WTC11 (cell line): ENCODE measurements at regions not wholly inside any gene's neighbourhood (a gene's known extent, or its start where the extent isn't known, plus 50 kb on each side); places are given as distances from the start of the nearest gene placed in this dataset.

Source experiments
- ATAC-seq: fragments of 200-7000 bp; cut with Tn5 transposase; 2 replicates; pipeline ENCODE4 v1.10.0; 2021; ENCODE audit warnings: mild to moderate bottlenecking, moderate library complexity
- CTCF ChIA-PET: fragments of 300-600 bp; sonication (Branson Sonifier 250); formaldehyde crosslinking; loops from one replicate; lab custom pipeline; 2021; ENCODE audit warnings: antibody characterized with exemption; lab: Charles Lee
- POLR2A ChIA-PET: fragments of 350-600 bp; sonication (Branson Sonifier 250); formaldehyde crosslinking; loops from one replicate; lab custom pipeline; 2021; ENCODE audit warnings: antibody characterized with exemption; lab: Charles Lee
- DNase-seq: peaks from one replicate; pipeline ENCODE4 v3.0.0; 2021; ENCODE audit warnings: low spot score
- H3K27ac Mint-ChIP-seq: 2 replicates; pipeline ENCODE4 v1.8.0; 2021; ENCODE audit warnings: mixed read lengths
- H3K27me3 Mint-ChIP-seq: 2 replicates; pipeline ENCODE4 v1.8.0; 2021; ENCODE audit warnings: low read depth, mild to moderate bottlenecking, moderate library complexity, mixed read lengths
- H3K36me3 Mint-ChIP-seq: 2 replicates; pipeline ENCODE4 v1.8.0; 2021; ENCODE audit warnings: mixed read lengths
- H3K4me1 Mint-ChIP-seq: 2 replicates; pipeline ENCODE4 v1.8.0; 2022; ENCODE audit warnings: mixed read lengths
- H3K4me3 Mint-ChIP-seq: 2 replicates; pipeline ENCODE4 v1.8.0; 2021; ENCODE audit warnings: mild to moderate bottlenecking, moderate library complexity, mixed read lengths
- H3K9me3 Mint-ChIP-seq: 2 replicates; pipeline ENCODE4 v1.8.0; 2021; ENCODE audit warnings: mixed read lengths
- AFF4 ChIP-seq: sonication (generic); formaldehyde crosslinking; IDR thresholded peaks from 2 replicates; pipeline ENCODE4 v1.8.1; 2023; ENCODE audit warnings: mild to moderate bottlenecking, missing genetic modification reagents, borderline replicate concordance
- EMX1 ChIP-seq: fragments of 250-450 bp; sonication (Bioruptor Pico); IDR thresholded peaks from 2 replicates; pipeline ENCODE4 v1.8.0; 2021; ENCODE audit warnings: mild to moderate bottlenecking
- GABPB1 ChIP-seq: sonication (generic); formaldehyde crosslinking; IDR thresholded peaks from 2 replicates; pipeline ENCODE4 v1.8.1; 2023; ENCODE audit warnings: mild to moderate bottlenecking, missing genetic modification reagents
- HMGXB4 ChIP-seq: sonication (generic); formaldehyde crosslinking; IDR thresholded peaks from 2 replicates; pipeline ENCODE4 v1.8.1; 2023; ENCODE audit warnings: mild to moderate bottlenecking, moderate library complexity, missing genetic modification reagents
- IRF1 ChIP-seq: sonication (generic); formaldehyde crosslinking; IDR thresholded peaks from 2 replicates; pipeline ENCODE4 v1.8.0; 2023; ENCODE audit warnings: missing genetic modification reagents
- NFATC4 ChIP-seq: fragments of 250-450 bp; sonication (Bioruptor Pico); IDR thresholded peaks from 2 replicates; pipeline ENCODE4 v1.9.0; 2021; ENCODE audit warnings: mild to moderate bottlenecking
- OVOL2 ChIP-seq: fragments of 250-450 bp; sonication (Bioruptor Pico); IDR thresholded peaks from 2 replicates; pipeline ENCODE4 v1.9.0; 2021; ENCODE audit warnings: mild to moderate bottlenecking, borderline replicate concordance
- PRDM15 ChIP-seq: sonication (generic); formaldehyde crosslinking; IDR thresholded peaks from 2 replicates; pipeline ENCODE4 v1.8.0; 2022; ENCODE audit warnings: missing genetic modification reagents
- PRRX2 ChIP-seq: fragments of 250-450 bp; sonication (Bioruptor Pico); IDR thresholded peaks from 2 replicates; pipeline ENCODE4 v1.8.0; 2021; ENCODE audit warnings: mild to moderate bottlenecking
- RELA ChIP-seq: sonication (generic); formaldehyde crosslinking; IDR thresholded peaks from 2 replicates; pipeline ENCODE4 v1.8.1; 2022; ENCODE audit warnings: missing genetic modification reagents, mild to moderate bottlenecking, borderline replicate concordance
- TEAD4 ChIP-seq: sonication (generic); formaldehyde crosslinking; IDR thresholded peaks from 2 replicates; pipeline ENCODE4 v1.8.0; 2022; ENCODE audit warnings: mild to moderate bottlenecking, missing genetic modification reagents
- USF1 ChIP-seq: sonication (generic); formaldehyde crosslinking; IDR thresholded peaks from 2 replicates; pipeline ENCODE4 v1.8.0; 2022; ENCODE audit warnings: mild to moderate bottlenecking, missing genetic modification reagents
- ZNF121 ChIP-seq: sonication (generic); formaldehyde crosslinking; IDR thresholded peaks from 2 replicates; pipeline ENCODE4 v1.8.0; 2023; ENCODE audit warnings: missing genetic modification reagents
- ZNF138 ChIP-seq: sonication (generic); formaldehyde crosslinking; conservative IDR thresholded peaks from 2 replicates; pipeline ENCODE4 v1.8.1; 2022; ENCODE audit warnings: mild to moderate bottlenecking, moderate library complexity, missing genetic modification reagents
- ZNF416 ChIP-seq: fragments of 250-450 bp; sonication (Bioruptor Pico); IDR thresholded peaks from 2 replicates; pipeline ENCODE4 v1.9.0; 2021; ENCODE audit warnings: mild to moderate bottlenecking, inconsistent platforms
- ZNF425 ChIP-seq: fragments of 250-450 bp; sonication (Bioruptor Pico); conservative IDR thresholded peaks from 2 replicates; pipeline ENCODE4 v1.9.0; 2021; ENCODE audit warnings: mild to moderate bottlenecking
- TF ChIP-seq, protein P1 (sequence below): fragments of 250-450 bp; sonication (Bioruptor Pico); IDR thresholded peaks from 2 replicates; pipeline ENCODE4 v1.9.0; 2021; ENCODE audit warnings: moderate library complexity, mild to moderate bottlenecking, inconsistent platforms, borderline replicate concordance
- TF ChIP-seq, protein P2 (sequence below): fragments of 250-450 bp; sonication (Bioruptor Pico); IDR thresholded peaks from 2 replicates; pipeline ENCODE4 v1.9.0; 2021; ENCODE audit warnings: mild to moderate bottlenecking
- TF ChIP-seq, protein P3 (sequence below): sonication (generic); formaldehyde crosslinking; IDR thresholded peaks from 2 replicates; pipeline ENCODE4 v1.8.0; 2022; ENCODE audit warnings: mild to moderate bottlenecking, missing genetic modification reagents
- TF ChIP-seq, protein P4 (sequence below): sonication (generic); formaldehyde crosslinking; IDR thresholded peaks from 2 replicates; pipeline ENCODE4 v1.8.1; 2023; ENCODE audit warnings: mild to moderate bottlenecking, missing genetic modification reagents, moderate library complexity

DNA sequence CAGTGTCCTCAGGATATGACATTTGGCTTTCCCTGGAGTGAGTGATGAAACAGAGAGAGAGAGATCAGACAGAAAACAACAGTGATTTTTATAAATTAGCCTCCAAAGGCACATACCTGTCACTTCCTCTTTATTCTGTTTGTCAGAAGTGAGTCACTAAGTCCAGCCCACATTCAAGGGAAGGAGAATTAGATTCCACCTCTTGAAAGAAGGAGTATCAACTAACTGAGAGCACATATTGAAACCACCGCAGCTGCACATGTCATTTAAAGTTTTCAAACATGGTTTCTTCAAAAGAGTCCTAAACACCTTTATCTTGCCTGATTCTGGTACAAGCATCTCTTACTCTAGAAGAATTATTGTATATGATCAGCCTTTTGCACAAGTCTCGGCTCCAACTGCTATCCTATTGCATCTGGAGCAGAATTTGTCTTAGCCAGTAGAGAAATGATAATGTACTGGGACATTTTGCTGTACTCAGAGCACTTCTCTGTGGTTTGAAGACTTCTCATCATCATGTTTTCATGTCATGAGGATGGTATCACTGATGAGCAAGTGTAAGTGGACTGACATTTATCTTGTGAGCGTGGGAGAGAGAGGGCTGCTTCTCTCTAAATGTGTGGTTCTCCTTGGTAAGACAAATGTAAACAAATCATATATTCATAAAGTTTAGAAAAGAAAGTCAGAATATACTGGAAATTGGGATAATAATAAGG lies 338.9 kb upstream of the CFAP20DC start:
- Mint-ChIP-seq H3K4me3 (no peak overlapping the region), H3K27ac (no peak overlapping the region), H3K27me3 (no peaks in the 10 kb centered on the region), H3K9me3 (peaks cover 14% of the 10 kb centered on the region), H3K4me1 (0 out of 2 replicates have a peak, but pooled peaks cover 3% of the 10 kb centered on the region), H3K36me3 (no peaks in the 10 kb centered on the region)
- DNase-seq: no peak
- ChIA-PET POLR2A (no interaction called here), CTCF (no interaction called here)
- no peak for ATAC-seq
- TF ChIP-seq, protein P1, sequence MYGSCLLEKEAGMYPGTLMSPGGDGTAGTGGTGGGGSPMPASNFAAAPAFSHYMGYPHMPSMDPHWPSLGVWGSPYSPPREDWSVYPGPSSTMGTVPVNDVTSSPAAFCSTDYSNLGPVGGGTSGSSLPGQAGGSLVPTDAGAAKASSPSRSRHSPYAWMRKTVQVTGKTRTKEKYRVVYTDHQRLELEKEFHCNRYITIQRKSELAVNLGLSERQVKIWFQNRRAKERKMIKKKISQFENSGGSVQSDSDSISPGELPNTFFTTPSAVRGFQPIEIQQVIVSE (CRISPR knock-in tag): no peak
- TF ChIP-seq ZNF425 (CRISPR knock-in tag): no peak
- no peak for TF ChIP-seq OVOL2
- no peak for TF ChIP-seq PRRX2 (CRISPR knock-in tag)
- no peak for TF ChIP-seq AFF4 (CRISPR knock-in tag)
- TF ChIP-seq NFATC4: no peak
- TF ChIP-seq GABPB1 (CRISPR knock-in tag): no peak
- no peak for TF ChIP-seq ZNF121 (CRISPR knock-in tag)
- no peak for TF ChIP-seq EMX1 (CRISPR knock-in tag)
- TF ChIP-seq, protein P2, sequence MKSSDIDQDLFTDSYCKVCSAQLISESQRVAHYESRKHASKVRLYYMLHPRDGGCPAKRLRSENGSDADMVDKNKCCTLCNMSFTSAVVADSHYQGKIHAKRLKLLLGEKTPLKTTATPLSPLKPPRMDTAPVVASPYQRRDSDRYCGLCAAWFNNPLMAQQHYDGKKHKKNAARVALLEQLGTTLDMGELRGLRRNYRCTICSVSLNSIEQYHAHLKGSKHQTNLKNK: no peak
- no peak for TF ChIP-seq HMGXB4 (CRISPR knock-in tag)
- TF ChIP-seq IRF1 (CRISPR knock-in tag): no peak
- no peak for TF ChIP-seq ZNF138
- TF ChIP-seq ZNF416 (CRISPR knock-in tag): no peak
- TF ChIP-seq, protein P3, sequence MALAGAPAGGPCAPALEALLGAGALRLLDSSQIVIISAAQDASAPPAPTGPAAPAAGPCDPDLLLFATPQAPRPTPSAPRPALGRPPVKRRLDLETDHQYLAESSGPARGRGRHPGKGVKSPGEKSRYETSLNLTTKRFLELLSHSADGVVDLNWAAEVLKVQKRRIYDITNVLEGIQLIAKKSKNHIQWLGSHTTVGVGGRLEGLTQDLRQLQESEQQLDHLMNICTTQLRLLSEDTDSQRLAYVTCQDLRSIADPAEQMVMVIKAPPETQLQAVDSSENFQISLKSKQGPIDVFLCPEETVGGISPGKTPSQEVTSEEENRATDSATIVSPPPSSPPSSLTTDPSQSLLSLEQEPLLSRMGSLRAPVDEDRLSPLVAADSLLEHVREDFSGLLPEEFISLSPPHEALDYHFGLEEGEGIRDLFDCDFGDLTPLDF: no peak
- no peak for TF ChIP-seq RELA (CRISPR knock-in tag)
- TF ChIP-seq USF1 (CRISPR knock-in tag): no peak
- no peak for TF ChIP-seq TEAD4 (CRISPR knock-in tag)
- TF ChIP-seq, protein P4, sequence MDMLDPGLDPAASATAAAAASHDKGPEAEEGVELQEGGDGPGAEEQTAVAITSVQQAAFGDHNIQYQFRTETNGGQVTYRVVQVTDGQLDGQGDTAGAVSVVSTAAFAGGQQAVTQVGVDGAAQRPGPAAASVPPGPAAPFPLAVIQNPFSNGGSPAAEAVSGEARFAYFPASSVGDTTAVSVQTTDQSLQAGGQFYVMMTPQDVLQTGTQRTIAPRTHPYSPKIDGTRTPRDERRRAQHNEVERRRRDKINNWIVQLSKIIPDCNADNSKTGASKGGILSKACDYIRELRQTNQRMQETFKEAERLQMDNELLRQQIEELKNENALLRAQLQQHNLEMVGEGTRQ (CRISPR knock-in tag): no peak
- TF ChIP-seq PRDM15: no peak
